ENCODE measurements at regions not wholly inside any gene's neighbourhood (a gene's known extent, or its start where the extent isn't known, plus 50 kb on each side); places are given as distances from the start of the nearest gene placed in this dataset.

GRCh38 chr7:34237493-34237849 is 332.1 kb downstream of the BMPER start:
- no peak overlapping the region for H3K4me3 ChIP-seq
- DNase-seq (ENCODE audit: extremely low spot score) = no peak
- intact Hi-C loops (cut with DNase I) = no loop called here
- 74% methylated on average over 1 of the region's 1 CpG for WGBS
- no peaks in the 10 kb centered on the region for H3K36me3 ChIP-seq
- no peak overlapping the region for H3K27ac ChIP-seq (replicated peaks in 1 of 4)
- no peaks in the 10 kb centered on the region for H3K9me3 ChIP-seq
- peaks cover 0 to 11% (median 0%) of the 10 kb centered on the region in 4 donors for H3K27me3 ChIP-seq
- H3K4me1 ChIP-seq = no peaks in the 10 kb centered on the region
- TF ChIP-seq EP300 (IDR thresholded peaks at IDR 0.05) (no peak), CTCF (IDR thresholded peaks at IDR 0.05) (no peak), POLR2A (IDR thresholded peaks at IDR 0.05; ENCODE audit: low read depth) (no peak), POLR2AphosphoS5 (IDR thresholded peaks at IDR 0.05) (no peak)

- intact Hi-C loops (cut with DNase I) = no loop called here
- Histone ChIP-seq H3K9me3 (no peaks in the 10 kb centered on the region), H3K27me3 (peaks cover 0 to 3% (median 1%) of the 10 kb centered on the region in 4 donors), H3K4me3 (no peak overlapping the region), H3K36me3 (no peaks in the 10 kb centered on the region), H3K4me1 (no peaks in the 10 kb centered on the region), H3K27ac (replicated peaks in 1 of 4) (no peak overlapping the region)
- no peak for TF ChIP-seq CTCF (IDR thresholded peaks at IDR 0.05)
- TF ChIP-seq POLR2A (IDR thresholded peaks at IDR 0.05; ENCODE audit: low read depth) = no peak
- no peak for TF ChIP-seq POLR2AphosphoS5 (IDR thresholded peaks at IDR 0.05)
- TF ChIP-seq EP300 (IDR thresholded peaks at IDR 0.05) = no peak
- DNase-seq (ENCODE audit: extremely low spot score) = no peak
- WGBS = 69% methylated on average over 4 of the region's 4 CpGs
Measured at GRCh38 chr7:34240417-34240816, 335.1 kb downstream of the BMPER start.

- DNase-seq (ENCODE audit: extremely low spot score) = no peak
- intact Hi-C loops (cut with DNase I) = no loop called here
- H3K27ac ChIP-seq (replicated peaks in 1 of 4) = no peak overlapping the region
- H3K4me3 ChIP-seq = no peak overlapping the region
- 55% methylated on average over 1 of the region's 1 CpG for WGBS
- no peaks in the 10 kb centered on the region for H3K36me3 ChIP-seq
- H3K4me1 ChIP-seq = no peaks in the 10 kb centered on the region
- TF ChIP-seq EP300 (IDR thresholded peaks at IDR 0.05) (no peak), POLR2AphosphoS5 (IDR thresholded peaks at IDR 0.05) (no peak), CTCF (IDR thresholded peaks at IDR 0.05) (no peak), POLR2A (IDR thresholded peaks at IDR 0.05; ENCODE audit: low read depth) (no peak)
- H3K9me3 ChIP-seq = no peaks in the 10 kb centered on the region
- peaks cover 0 to 3% (median 0%) of the 10 kb centered on the region in 4 donors for H3K27me3 ChIP-seq
Measured at GRCh38 chr7:34242391-34242790, 337.1 kb downstream of the BMPER start.

GRCh38 chr7:34245246-34245645 is 339.9 kb downstream of the BMPER start:
- intact Hi-C loops (cut with DNase I) = no loop called here
- Histone ChIP-seq H3K27ac (replicated peaks in 1 of 4) (no peak overlapping the region), H3K36me3 (no peaks in the 10 kb centered on the region), H3K4me3 (no peak overlapping the region), H3K4me1 (no peaks in the 10 kb centered on the region), H3K9me3 (no peaks in the 10 kb centered on the region), H3K27me3 (peaks cover 0 to 3% (median 0%) of the 10 kb centered on the region in 4 donors)
- DNase-seq (ENCODE audit: extremely low spot score) = no peak
- TF ChIP-seq CTCF (IDR thresholded peaks at IDR 0.05) (no peak), EP300 (IDR thresholded peaks at IDR 0.05) (no peak), POLR2AphosphoS5 (IDR thresholded peaks at IDR 0.05) (no peak), POLR2A (IDR thresholded peaks at IDR 0.05; ENCODE audit: low read depth) (no peak)
- 77% methylated on average over 4 of the region's 4 CpGs for whole genome bisulfite sequencing

GRCh38 chr7:34247468-34247867 is 342.1 kb downstream of the BMPER start:
- Histone ChIP-seq H3K9me3 (no peaks in the 10 kb centered on the region), H3K27me3 (peaks cover 0 to 3% (median 0%) of the 10 kb centered on the region in 4 donors), H3K4me1 (no peaks in the 10 kb centered on the region), H3K4me3 (no peak overlapping the region), H3K36me3 (no peaks in the 10 kb centered on the region), H3K27ac (replicated peaks in 1 of 4) (no peak overlapping the region)
- 100% methylated on average over 1 of the region's 1 CpG for WGBS
- intact Hi-C loops (cut with DNase I) = no loop called here
- TF ChIP-seq EP300 (IDR thresholded peaks at IDR 0.05) = no peak
- no peak for TF ChIP-seq CTCF (IDR thresholded peaks at IDR 0.05)
- TF ChIP-seq POLR2AphosphoS5 (IDR thresholded peaks at IDR 0.05) = no peak
- no peak for TF ChIP-seq POLR2A (IDR thresholded peaks at IDR 0.05; ENCODE audit: low read depth)
- DNase-seq (ENCODE audit: extremely low spot score) = no peak

Measured in esophagus muscularis mucosa (tissue), 4 donors.